A549 (cell line): ENCODE measurements at regions not wholly inside any gene's neighbourhood (a gene's known extent, or its start where the extent isn't known, plus 50 kb on each side); places are given as distances from the start of the nearest gene placed in this dataset.
A peak's percentile ranks its signal among the peaks of the same experiment; 100 is the strongest.

Experiments
- ATAC-seq, 2 experiments: fragments of 200-7000 bp in 1 of 2; fragments of >200 bp in 1 of 2; cut with Nextera tagmentation in 1 of 2; cut with Tn5 transposase in 1 of 2; 3 replicates each; pipeline versions ENCODE4 v1.8.0 to v1.9.1; 2018 to 2020; ENCODE audit warnings: mild to moderate bottlenecking in 1 of 2, moderate library complexity in 1 of 2
- CTCF ChIA-PET: fragments of 300-600 bp; sonication (Branson Sonifier 250); formaldehyde crosslinking; extraction: SDS; loops from one replicate; lab custom pipeline; 2021; ENCODE audit warnings: antibody characterized with exemption, inconsistent platforms; lab: Yijun Ruan, JAX
- POLR2A ChIA-PET: fragments of 350-600 bp; formaldehyde crosslinking; extraction: SDS; loops from one replicate; lab custom pipeline; 2021; ENCODE audit warnings: antibody characterized with exemption, inconsistent platforms; lab: Yijun Ruan, JAX
- DNase-seq, 2 experiments: peaks; one replicate each; pipeline versions ENCODE4 v3.0.0 to v3.0.0-alpha.2; 2011 to 2016; ENCODE audit warnings: low read depth in 1 of 2, low spot score in 1 of 2
- FAIRE-seq: peaks from 2 replicates; lab custom pipeline; 2011; peaks lifted over from hg19 to GRCh38; lab: Jason Lieb, UNC
- H3K27ac ChIP-seq, 2 experiments: fragments of >200 bp; sonication (Bioruptor Twin); formaldehyde crosslinking; 3 replicates each; pipeline ENCODE4 v1.5.1; 2016 to 2017
- H3K4me1 ChIP-seq: fragments of >200 bp; sonication (Bioruptor Twin); formaldehyde crosslinking; 3 replicates; pipeline ENCODE4 v1.6.1; 2016
- H3K4me2 ChIP-seq: fragments of >200 bp; sonication (Bioruptor Twin); formaldehyde crosslinking; 3 replicates; pipeline ENCODE4 v1.6.1; 2016
- H3K4me3 ChIP-seq: fragments of >200 bp; sonication (Bioruptor Twin); formaldehyde crosslinking; 3 replicates; pipeline ENCODE4 v1.5.1; 2016
- H3K9me3 ChIP-seq: fragments of >200 bp; sonication (Bioruptor Twin); formaldehyde crosslinking; 3 replicates; pipeline ENCODE4 v1.6.1; 2016
- CBX2 ChIP-seq: fragments of 200-600 bp; sonication (generic); IDR thresholded peaks from 2 replicates; pipeline ENCODE4 v1.6.1; 2016; ENCODE audit warnings: low read depth, mild to moderate bottlenecking, borderline replicate concordance
- CEBPB ChIP-seq, 2 experiments: fragments of >200 bp in 1 of 2; sonication (Bioruptor Twin) in 1 of 2; formaldehyde crosslinking in 1 of 2; IDR thresholded peaks; 2 replicates each; pipeline ENCODE4 v1.6.1; 2012 to 2016
- CHD4 ChIP-seq: fragments of 200-600 bp; sonication (generic); IDR thresholded peaks from 2 replicates; pipeline ENCODE4 v1.6.1; 2016; ENCODE audit warnings: antibody characterized with exemption, mild to moderate bottlenecking, borderline replicate concordance
- CTCF ChIP-seq: fragments of >200 bp; sonication (Bioruptor Twin); formaldehyde crosslinking; IDR thresholded peaks from 3 replicates; pipeline ENCODE4 v1.5.1; 2016
- E2F6 ChIP-seq: IDR thresholded peaks from 2 replicates; pipeline ENCODE4 v1.6.1; 2012; ENCODE audit warnings: low read depth, borderline replicate concordance
- EHF ChIP-seq: fragments of 250-450 bp; sonication (Bioruptor Pico); IDR thresholded peaks from 2 replicates; pipeline ENCODE4 v1.5.0; 2020; ENCODE audit warnings: mild to moderate bottlenecking
- EP300 ChIP-seq, 2 experiments: fragments of >200 bp; sonication (Bioruptor Twin); formaldehyde crosslinking; IDR thresholded peaks; 2 replicates in 1 of 2; 3 replicates in 1 of 2; pipeline ENCODE4 v1.6.1; 2016 to 2017
- FOSB ChIP-seq: fragments of 250-450 bp; sonication (Bioruptor Pico); IDR thresholded peaks from 2 replicates; pipeline ENCODE4 v1.5.0; 2020; ENCODE audit warnings: mild to moderate bottlenecking, moderate library complexity
- FOSL2 ChIP-seq, 2 experiments: fragments of 450-650 bp in 1 of 2; fragments of >200 bp in 1 of 2; sonication (Bioruptor Twin) in 1 of 2; formaldehyde crosslinking; IDR thresholded peaks; 2 replicates each; pipeline versions ENCODE4 v1.5.0 to v1.6.1; 2016 to 2020; ENCODE audit warnings: mild to moderate bottlenecking in 1 of 2, moderate library complexity in 1 of 2
- HDAC2 ChIP-seq: fragments of 200-600 bp; sonication (generic); IDR thresholded peaks from 2 replicates; pipeline ENCODE4 v1.6.1; 2016
- HEYL ChIP-seq: fragments of 250-450 bp; sonication (Bioruptor Pico); IDR thresholded peaks from 2 replicates; pipeline ENCODE4 v1.8.0; 2021; ENCODE audit warnings: mild to moderate bottlenecking, moderate library complexity
- HMGXB4 ChIP-seq: fragments of 250-450 bp; sonication (Bioruptor Pico); IDR thresholded peaks from 2 replicates; pipeline ENCODE4 v1.5.0; 2021; ENCODE audit warnings: mild to moderate bottlenecking, moderate library complexity, borderline replicate concordance
- HOXB13 ChIP-seq: fragments of 250-450 bp; sonication (Bioruptor Pico); IDR thresholded peaks from 2 replicates; pipeline ENCODE4 v1.5.0; 2020; ENCODE audit warnings: low read depth, mild to moderate bottlenecking, moderate library complexity
- HOXB5 ChIP-seq: fragments of 250-450 bp; sonication (Bioruptor Pico); IDR thresholded peaks from 2 replicates; pipeline ENCODE4 v1.5.0; 2020; ENCODE audit warnings: mild to moderate bottlenecking, moderate library complexity
- JUN ChIP-seq, 2 experiments: fragments of >200 bp; sonication (Bioruptor Twin); formaldehyde crosslinking; IDR thresholded peaks; 2 replicates in 1 of 2; 3 replicates in 1 of 2; pipeline ENCODE4 v1.6.1; 2016 to 2017
- KDM1A ChIP-seq: fragments of 200-600 bp; sonication (generic); IDR thresholded peaks from 2 replicates; pipeline ENCODE4 v1.6.1; 2016; ENCODE audit warnings: low read depth, mild to moderate bottlenecking
- KDM5A ChIP-seq: fragments of 200-600 bp; sonication (generic); IDR thresholded peaks from 2 replicates; pipeline ENCODE4 v1.6.1; 2016; ENCODE audit warnings: antibody characterized with exemption, mild to moderate bottlenecking
- MAFK ChIP-seq: fragments of 450-650 bp; IDR thresholded peaks from 2 replicates; pipeline ENCODE4 v1.6.1; 2014; ENCODE audit not compliant: partially characterized antibody
- MAX ChIP-seq: IDR thresholded peaks from 2 replicates; pipeline ENCODE4 v1.6.1; 2012
- PHF8 ChIP-seq: fragments of 200-600 bp; sonication (generic); IDR thresholded peaks from 2 replicates; pipeline ENCODE4 v1.6.1; 2016; ENCODE audit warnings: low read depth, mild to moderate bottlenecking, antibody characterized with exemption, moderate library complexity, borderline replicate concordance
- RARB ChIP-seq: fragments of 250-450 bp; sonication (Bioruptor Pico); IDR thresholded peaks from 2 replicates; pipeline ENCODE4 v1.8.0; 2021; ENCODE audit warnings: mild to moderate bottlenecking, moderate library complexity
- RCOR1 ChIP-seq: fragments of 150-350 bp; IDR thresholded peaks from 2 replicates; pipeline ENCODE4 v1.6.1; 2014; ENCODE audit warnings: antibody characterized with exemption, low read length, low read depth
- RFX5 ChIP-seq: fragments of 450-650 bp; IDR thresholded peaks from 2 replicates; pipeline ENCODE4 v1.7.1; 2014; ENCODE audit warnings: antibody characterized with exemption, mild to moderate bottlenecking, moderate library complexity
- SREBF2 ChIP-seq: fragments of 450-650 bp; IDR thresholded peaks from 2 replicates; pipeline ENCODE4 v1.6.1; 2014; ENCODE audit warnings: mild to moderate bottlenecking, moderate library complexity
- TFCP2L1 ChIP-seq: fragments of 250-450 bp; sonication (Bioruptor Pico); IDR thresholded peaks from 2 replicates; pipeline ENCODE4 v1.5.0; 2021; ENCODE audit warnings: mild to moderate bottlenecking
- ZFP36 ChIP-seq: fragments of 450-650 bp; IDR thresholded peaks from 2 replicates; pipeline ENCODE4 v1.6.1; 2014; ENCODE audit warnings: borderline replicate concordance; ENCODE audit not compliant: partially characterized antibody
- ZNF302 ChIP-seq: fragments of 250-450 bp; sonication (Bioruptor Pico); IDR thresholded peaks from 2 replicates; pipeline ENCODE4 v1.9.0; 2021; ENCODE audit warnings: inconsistent platforms, mild to moderate bottlenecking, moderate library complexity
- WGBS: methylation state at CpG from one replicate; pipeline ENCODE4 v1.1.6; 2017; ENCODE audit errors: missing lambda C conversion rate; 5-methylcytosine and 5-hydroxymethylcytosine counted together

GRCh38 chr16:85183564-85183963 lies 71.3 kb upstream of the CIBAR2 start:
- no peak for TF ChIP-seq FOSB (CRISPR knock-in tag)
- no peak for TF ChIP-seq RARB (CRISPR knock-in tag)
- TF ChIP-seq EP300 (IDR thresholded peaks at IDR 0.05): no peak
- no peak for TF ChIP-seq PHF8
- TF ChIP-seq E2F6: no peak
- TF ChIP-seq HMGXB4: no peak
- no peak for TF ChIP-seq CEBPB (IDR thresholded peaks at IDR 0.05)
- TF ChIP-seq RCOR1: no peak
- TF ChIP-seq CHD4: no peak
- no peak for TF ChIP-seq CTCF
- no peak for TF ChIP-seq TFCP2L1 (CRISPR knock-in tag)
- no peak for TF ChIP-seq RFX5
- TF ChIP-seq JUN (IDR thresholded peaks at IDR 0.05): no peak
- no peak for TF ChIP-seq HOXB13 (CRISPR knock-in tag)
- TF ChIP-seq HOXB5: no peak
- ChIA-PET CTCF (interaction anchor here (0.8 to 1.7 kb wide), 3 partner anchors 10 to 70 kb away, joined by 3 to 7 read pairs (median 3); no protein-coding TSS in a partner anchor), POLR2A (no interaction called here)
- WGBS: 64% methylated on average over 5 of the region's 5 CpGs
- ATAC-seq (no peak), FAIRE-seq (no peak), DNase-seq (no peak)
- peaks cover 19% of the 10 kb centered on the region for H3K9me3 ChIP-seq
- H3K4me2 ChIP-seq: no peak overlapping the region
- no peak overlapping the region for H3K4me3 ChIP-seq
- H3K27ac ChIP-seq: no peak overlapping the region
- no peaks in the 10 kb centered on the region for H3K4me1 ChIP-seq

GRCh38 chr16:85184404-85184803 lies 72.1 kb upstream of the CIBAR2 start:
- POLR2A ChIA-PET: no interaction called here
- Histone ChIP-seq H3K4me1 (no peaks in the 10 kb centered on the region), H3K4me2 (no peak overlapping the region), H3K27ac (no peak overlapping the region), H3K9me3 (peaks cover 19% of the 10 kb centered on the region), H3K4me3 (no peak overlapping the region)
- ATAC-seq (no peak), DNase-seq (no peak), FAIRE-seq (no peak)
- CTCF ChIA-PET: interaction anchor here (1.0 to 1.7 kb wide), 4 partner anchors 10 to 70 kb away, joined by 3 to 7 read pairs (median 3); no protein-coding TSS in a partner anchor
- TF ChIP-seq CEBPB (IDR thresholded peaks at IDR 0.05) (no peak), CHD4 (0 out of 2 replicates have a peak, but pooled peaks have one; percentile 33), MAFK (peak; percentile 1), HDAC2 (0 out of 2 replicates have a peak, but pooled peaks have one; percentile 44), KDM1A (0 out of 2 replicates have a peak, but pooled peaks have one; percentile 49)

GRCh38 chr16:85185303-85186100 lies 73.2 kb upstream of the CIBAR2 start:
- Histone ChIP-seq H3K4me2 (no peak overlapping the region), H3K4me1 (no peaks in the 10 kb centered on the region), H3K27ac (no peak overlapping the region), H3K9me3 (peaks cover 19% of the 10 kb centered on the region), H3K4me3 (no peak overlapping the region)
- CTCF ChIA-PET: interaction anchor here (0.6 to 1.3 kb wide), 6 partner anchors 9 to 71 kb away, joined by 3 to 4 read pairs (median 3); no protein-coding TSS in a partner anchor
- POLR2A ChIA-PET: no interaction called here
- 94% methylated on average over 19 of the region's 22 CpGs for WGBS
- no peak for DNase-seq
- TF ChIP-seq RCOR1 (no peak), RARB (CRISPR knock-in tag) (no peak), KDM5A (no peak), FOSB (CRISPR knock-in tag) (no peak), MAX (no peak), JUN (IDR thresholded peaks at IDR 0.05) (no peak), SREBF2 (no peak), HEYL (CRISPR knock-in tag) (no peak), EHF (CRISPR knock-in tag) (no peak), ZFP36 (no peak), FOSL2 (IDR thresholded peaks at IDR 0.05) (no peak), FOSL2 (CRISPR knock-in tag; IDR thresholded peaks at IDR 0.05) (no peak), CHD4 (no peak), ZNF302 (no peak), CBX2 (no peak)
- ATAC-seq: no peak
- no peak for FAIRE-seq
